Gastrocnemius medialis (tissue), 4 donors: ENCODE measurements at regions not wholly inside any gene's neighbourhood (a gene's known extent, or its start where the extent isn't known, plus 50 kb on each side); places are given as distances from the start of the nearest gene placed in this dataset.

Experiments
- CTCF ChIP-seq, 5 experiments: fragments of 450-650 bp in 3 of 5; fragments of 200-600 bp in 2 of 5; sonication (generic) in 2 of 5; IDR thresholded peaks in 4 of 5; conservative IDR thresholded peaks in 1 of 5; 1 replicate in 4 of 5; 2 replicates in 1 of 5; pipeline ENCODE4 v1.5.1; 2016 to 2019; ENCODE audit warnings: antibody characterized with exemption in 5 of 5, mild to moderate bottlenecking in 3 of 5, moderate library complexity in 3 of 5
- POLR2A ChIP-seq, 2 donors: fragments of 450-650 bp; IDR thresholded peaks; one replicate each; pipeline ENCODE4 v1.6.1; 2017; ENCODE audit warnings: antibody characterized with exemption in 2 of 2, mild to moderate bottlenecking in 2 of 2, moderate library complexity in 2 of 2

GRCh38 chr6:132877003-132877402 is 62.6 kb downstream of the RPS12 start:
- no peak for TF ChIP-seq CTCF (IDR thresholded peaks at IDR 0.05 in 4 of 5, conservative IDR thresholded peaks at IDR 0.05 in 1 of 5)
- no peak for TF ChIP-seq POLR2A (IDR thresholded peaks at IDR 0.05)
